NCI-H128 (cell line): ENCODE measurements at regions not wholly inside any gene's neighbourhood (a gene's known extent, or its start where the extent isn't known, plus 50 kb on each side); places are given as distances from the start of the nearest gene placed in this dataset.

Source experiments
- DNase-seq: peaks from one replicate; lab custom pipeline; 2025; ENCODE audit not compliant: unreplicated experiment; lab: John Stamatoyannopoulos, UW

GRCh38 chr17:77439189-77440018, 298.6 kb downstream of the SEC14L1 start:
- no peak for DNase-seq

DNA sequence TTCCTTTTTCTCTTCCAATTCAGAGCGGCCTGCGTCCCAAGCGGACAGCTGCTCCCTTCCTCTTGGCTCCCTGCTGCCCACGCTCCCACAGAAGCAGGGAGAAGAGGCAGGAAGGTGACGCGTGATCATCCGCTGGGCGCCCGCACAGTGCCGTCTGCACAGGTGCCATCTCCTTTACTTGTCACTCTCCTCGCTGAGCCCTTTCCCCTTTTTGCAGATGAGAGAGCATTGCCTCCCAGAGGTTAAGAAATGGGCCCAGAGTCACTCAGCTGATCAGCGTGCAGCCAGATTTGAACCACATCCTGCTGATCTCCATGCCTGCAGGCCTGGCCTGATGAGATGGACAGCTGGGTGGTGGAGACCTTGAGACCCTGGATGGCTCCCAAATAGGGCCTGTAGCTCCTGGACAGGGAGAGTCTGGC, 299.8 kb downstream of the SEC14L1 start:
- DNase-seq = no peak

DNA sequence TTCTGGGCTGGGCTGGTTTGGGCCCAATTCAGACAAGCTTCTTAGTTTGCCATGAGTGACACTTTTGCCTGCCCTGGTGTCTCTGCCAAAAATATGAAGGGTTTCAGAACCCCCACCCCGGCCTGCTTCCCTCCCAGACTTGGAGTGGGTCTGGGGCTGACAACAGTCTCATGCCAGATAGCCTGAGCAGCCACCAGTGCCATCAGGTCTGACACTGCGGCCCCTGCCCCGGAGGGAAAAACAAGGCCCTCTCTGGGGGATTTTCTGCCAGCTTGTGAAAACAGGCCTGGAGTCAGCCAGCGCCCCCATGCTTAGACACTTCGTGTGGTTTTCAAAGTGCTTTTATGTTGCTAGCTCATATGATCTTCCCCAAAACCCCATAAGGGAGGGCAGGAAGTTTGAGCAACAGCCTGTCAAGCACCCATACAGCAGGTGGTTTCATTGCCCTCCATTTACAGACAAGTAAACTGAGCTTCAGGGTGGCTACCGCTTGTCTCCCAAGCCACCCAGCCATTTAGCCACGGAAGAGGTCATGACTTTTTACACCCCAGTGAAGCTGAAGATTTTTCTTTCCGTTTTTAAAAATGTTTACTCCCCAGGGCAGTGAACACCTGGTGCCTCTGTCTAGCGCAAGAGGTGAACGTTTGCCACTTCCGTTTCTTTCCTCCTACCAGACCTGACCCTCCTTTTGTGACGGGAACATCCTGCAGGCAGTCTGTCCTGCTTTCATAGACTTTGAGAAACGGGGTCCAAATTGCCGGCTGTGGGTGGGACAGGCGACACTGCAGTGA, 300.6 kb downstream of the SEC14L1 start:
- no peak for DNase-seq

GRCh38 chr17:77441940-77442339, 301.2 kb downstream of the SEC14L1 start:
- DNase-seq = no peak

- no peak for DNase-seq
Observed at GRCh38 chr17:77442976-77443747, 302.4 kb downstream of the SEC14L1 start.

GRCh38 chr17:77443748-77444260, 303.0 kb downstream of the SEC14L1 start:
- DNase-seq = no peak

GRCh38 chr17:77444628-77444983, 303.8 kb downstream of the SEC14L1 start:
- DNase-seq = no peak

DNA sequence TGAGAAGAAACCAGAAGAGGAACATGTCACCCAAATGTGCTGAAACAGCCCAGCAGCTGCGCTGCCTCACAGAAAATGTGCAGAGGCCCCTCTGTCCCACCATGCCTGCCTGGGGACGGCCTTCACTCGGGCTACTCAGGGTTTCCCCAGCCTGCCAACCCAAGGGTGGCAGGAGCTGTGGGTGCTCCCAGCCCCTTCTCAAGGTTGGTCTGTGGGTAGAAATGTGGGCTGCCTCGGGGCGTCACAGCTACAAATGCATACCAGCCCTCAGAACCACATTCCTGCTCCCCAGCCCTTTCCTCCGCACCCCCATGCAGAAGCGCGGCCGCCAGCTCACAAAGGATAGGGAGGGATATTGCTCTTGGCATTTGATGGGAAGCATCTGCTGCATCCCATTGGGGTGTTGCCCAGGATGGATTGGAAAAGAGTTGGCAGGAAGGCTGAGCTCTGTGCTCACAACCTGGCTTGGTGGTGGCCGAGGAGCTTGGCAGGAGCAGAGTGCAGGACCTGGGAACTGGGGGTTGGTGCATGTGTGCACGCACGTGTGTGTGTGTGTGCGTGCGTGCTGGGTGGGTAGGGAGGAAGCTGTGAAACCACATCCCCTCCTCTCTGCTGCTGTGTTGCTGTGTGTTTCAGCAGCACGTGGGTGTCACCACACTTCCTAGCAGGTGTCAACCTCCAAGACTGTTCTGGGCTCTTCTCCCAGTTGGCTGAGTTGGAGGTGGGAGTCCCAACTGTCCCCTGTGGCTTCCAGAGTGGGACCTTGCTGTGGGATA, 304.4 kb downstream of the SEC14L1 start:
- no peak for DNase-seq

DNA sequence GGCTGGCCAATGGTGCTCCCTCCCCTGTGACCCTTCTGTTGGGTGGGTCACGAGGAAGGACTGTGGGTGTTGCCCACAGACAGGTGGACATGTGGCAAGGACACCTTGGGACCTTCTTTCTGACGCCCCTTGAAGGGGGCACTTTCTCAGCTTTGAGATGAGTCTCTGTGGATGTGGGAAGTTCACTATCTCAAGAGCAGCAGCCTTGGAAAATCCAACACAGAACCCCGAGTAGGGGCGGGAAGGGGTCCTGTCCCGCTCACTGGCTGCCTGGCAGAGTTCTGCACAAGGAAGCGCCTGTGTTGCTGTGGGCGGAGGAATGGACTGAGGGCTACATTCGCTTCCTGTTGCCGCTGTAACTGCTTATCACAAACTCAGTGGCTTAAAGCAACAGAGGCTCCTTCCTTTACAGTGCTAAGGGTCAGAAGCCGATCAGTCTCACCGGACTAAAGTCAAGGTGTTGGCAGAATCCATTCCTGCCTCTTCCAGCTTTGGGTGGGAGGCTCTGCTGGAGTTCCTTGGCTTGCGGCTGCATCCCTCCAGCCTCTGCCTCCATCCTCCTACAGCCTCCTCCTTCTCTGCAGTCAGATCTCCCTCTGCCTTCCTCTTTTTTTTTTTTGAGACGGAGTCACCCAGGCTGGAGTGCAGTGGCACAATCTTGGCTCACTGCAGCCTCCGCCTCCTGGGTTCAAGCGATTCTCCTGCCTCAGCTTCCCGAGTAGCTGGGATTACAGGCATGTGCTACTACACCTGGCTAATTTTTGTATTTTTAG, 305.2 kb downstream of the SEC14L1 start:
- DNase-seq = no peak

GRCh38 chr17:77446940-77447634, 306.3 kb downstream of the SEC14L1 start:
- DNase-seq = no peak

DNA sequence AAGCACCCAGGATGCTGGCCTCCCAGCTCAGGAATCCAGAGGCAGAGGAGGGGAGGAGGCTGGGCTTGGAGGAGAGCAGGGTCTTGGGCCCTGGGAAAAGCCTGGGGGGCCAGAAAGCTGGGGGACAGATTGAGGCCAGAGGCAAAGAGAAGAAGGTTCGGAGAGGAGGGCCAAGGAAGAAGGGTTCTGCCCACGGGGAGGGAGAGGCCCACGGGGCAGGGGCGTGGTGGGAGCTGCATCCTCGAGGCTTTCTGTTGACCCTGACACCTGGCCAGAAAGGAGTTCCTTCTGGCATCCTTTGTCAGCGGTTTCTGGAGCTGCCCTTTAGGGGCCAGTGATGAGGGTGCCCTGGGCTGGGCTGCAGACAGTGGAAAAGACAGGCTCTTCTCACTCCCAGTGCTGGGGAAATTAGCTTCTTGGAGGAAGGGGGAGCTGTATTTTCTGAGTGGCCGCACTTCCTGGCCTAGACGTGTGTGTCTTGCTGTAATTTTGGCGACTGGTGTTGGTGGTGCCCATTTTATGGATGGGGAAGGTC, 308.7 kb downstream of the SEC14L1 start:
- no peak for DNase-seq

DNA sequence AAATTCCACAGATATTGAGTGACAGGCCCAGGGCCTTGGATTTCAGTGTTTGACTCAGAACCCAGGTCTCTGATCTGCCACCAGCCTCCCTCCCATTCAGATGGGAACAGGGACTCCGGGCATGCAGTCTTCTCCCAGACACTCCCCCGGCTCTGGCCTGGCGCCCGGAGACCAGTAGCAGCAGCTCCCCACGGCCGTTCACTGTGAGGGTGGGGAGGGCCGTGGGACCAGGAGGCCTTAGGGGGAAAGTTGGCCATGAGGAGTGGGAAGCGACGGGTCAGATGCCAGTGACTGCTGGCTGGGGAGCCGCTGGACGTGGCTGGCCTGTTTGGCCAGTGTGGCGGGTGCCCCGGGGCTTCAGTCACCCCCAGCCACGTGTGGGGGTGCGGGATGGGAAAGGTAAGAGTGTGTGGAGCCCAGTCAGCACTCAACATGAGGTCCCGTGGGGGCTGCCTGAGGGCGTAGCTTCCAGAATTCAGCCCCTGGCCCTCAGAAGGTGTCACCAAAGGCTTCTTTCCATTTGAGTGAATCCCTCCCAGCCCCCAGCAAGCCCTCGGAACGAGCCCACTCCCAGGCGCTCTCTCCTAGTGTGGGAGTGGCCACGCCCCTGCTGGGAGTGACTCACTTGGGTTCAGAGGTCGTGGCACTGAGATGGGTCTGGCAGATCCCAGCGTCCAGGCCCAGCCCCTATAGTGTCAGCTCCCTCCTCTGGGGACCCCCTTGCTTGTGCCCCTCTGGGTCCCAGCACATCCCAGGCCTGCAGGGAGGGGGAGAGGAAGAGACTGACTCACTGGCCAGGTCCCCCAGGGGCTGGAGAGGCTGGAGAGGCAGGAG, 309.4 kb downstream of the SEC14L1 start:
- DNase-seq = no peak

GRCh38 chr17:77450742-77451244, 310.0 kb downstream of the SEC14L1 start:
- DNase-seq = no peak

DNA sequence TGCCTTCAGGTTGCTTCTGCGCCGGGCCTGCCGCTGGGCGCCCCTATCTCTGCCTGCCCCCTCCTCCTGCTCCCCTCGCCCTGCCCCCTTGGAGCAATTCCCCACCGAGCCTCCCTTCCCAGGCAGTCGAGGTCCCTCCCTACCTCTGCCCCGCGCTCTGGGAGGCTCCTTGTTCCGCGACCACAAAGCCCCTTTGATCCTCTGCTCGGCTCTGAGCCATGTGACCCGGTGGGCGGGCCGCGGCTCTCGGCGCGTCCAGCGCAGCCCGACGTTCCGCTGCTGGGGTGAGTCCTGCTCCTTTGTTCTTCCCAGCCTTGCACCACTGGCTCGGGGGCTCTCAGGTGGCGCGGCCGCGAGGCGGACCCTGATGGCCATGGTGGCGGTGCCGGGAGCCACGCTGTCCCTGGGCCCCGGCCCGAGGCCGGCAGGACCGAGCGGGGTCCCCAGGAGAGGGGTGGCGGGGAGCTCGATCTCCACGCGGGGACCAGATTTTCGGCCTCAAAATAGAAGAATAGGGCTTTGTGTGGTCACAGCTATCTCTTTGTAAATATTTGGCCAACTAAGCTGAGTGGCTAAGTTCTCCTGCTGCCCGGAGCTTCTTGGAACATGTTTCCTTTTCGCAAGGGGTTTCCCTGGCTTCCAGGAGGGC, 310.6 kb downstream of the SEC14L1 start:
- no peak for DNase-seq

- DNase-seq = no peak
Observed at GRCh38 chr17:77451894-77452852, 311.4 kb downstream of the SEC14L1 start.

GRCh38 chr17:77453613-77454241, 313.0 kb downstream of the SEC14L1 start:
- DNase-seq = no peak
